Natural killer cell (primary cell): ENCODE measurements at regions not wholly inside any gene's neighbourhood (a gene's known extent, or its start where the extent isn't known, plus 50 kb on each side); places are given as distances from the start of the nearest gene placed in this dataset.

Source experiments
- ATAC-seq, 3 donors: fragments of 150-1000 bp in 2 of 3; fragments of 200-7000 bp in 1 of 3; cut with Tn5 transposase; 1 replicate in 1 of 3; 2 replicates in 2 of 3; pipeline ENCODE4 v1.10.0; 2021; ENCODE audit warnings: mild to moderate bottlenecking in 2 of 3, moderate library complexity in 2 of 3
- DNase-seq, 2 donors: peaks; one replicate each; pipeline versions ENCODE4 v3.0.0 to v3.0.0-alpha.2; 2013 to 2021; ENCODE audit warnings: mixed read lengths in 1 of 2
- H3K27ac ChIP-seq: one replicate; pipeline ENCODE4 v1.5.1; 2013; ENCODE audit warnings: mild to moderate bottlenecking, low read length
- H3K27me3 ChIP-seq: one replicate; pipeline ENCODE4 v1.6.1; 2013; ENCODE audit warnings: low read length; ENCODE audit not compliant: control insufficient read depth, insufficient read depth
- H3K36me3 ChIP-seq: one replicate; pipeline ENCODE4 v1.6.1; 2013; ENCODE audit warnings: low read length; ENCODE audit not compliant: control insufficient read depth, insufficient read depth
- H3K4me1 ChIP-seq: one replicate; pipeline ENCODE4 v1.6.1; 2013; ENCODE audit warnings: low read length; ENCODE audit not compliant: control insufficient read depth, insufficient read depth
- H3K4me3 ChIP-seq: one replicate; pipeline ENCODE4 v1.5.1; 2013; ENCODE audit warnings: low read length
- H3K9me3 ChIP-seq: one replicate; pipeline ENCODE4 v1.6.1; 2013; ENCODE audit warnings: low read length; ENCODE audit not compliant: control insufficient read depth, insufficient read depth
- H3K27ac Mint-ChIP-seq, 2 donors: one replicate each; pipeline ENCODE4 v1.8.0; 2022; ENCODE audit warnings: mild to moderate bottlenecking in 2 of 2, mixed read lengths in 2 of 2, moderate library complexity in 1 of 2
- H3K27me3 Mint-ChIP-seq, 2 donors: one replicate each; pipeline ENCODE4 v1.8.0; 2022; ENCODE audit warnings: low read depth in 2 of 2, mixed read lengths in 2 of 2
- H3K36me3 Mint-ChIP-seq: one replicate; pipeline ENCODE4 v1.8.0; 2022; ENCODE audit warnings: mixed read lengths
- H3K4me1 Mint-ChIP-seq, 2 donors: one replicate each; pipeline ENCODE4 v1.8.0; 2022; ENCODE audit warnings: mixed read lengths in 2 of 2
- H3K4me3 Mint-ChIP-seq: one replicate; pipeline ENCODE4 v1.8.0; 2022; ENCODE audit warnings: mild to moderate bottlenecking, moderate library complexity, mixed read lengths
- H3K9me3 Mint-ChIP-seq, 2 donors: one replicate each; pipeline ENCODE4 v1.8.0; 2022; ENCODE audit warnings: mixed read lengths in 2 of 2
- CTCF ChIP-seq: fragments of 200-600 bp; IDR thresholded peaks from one replicate; pipeline ENCODE4 v1.8.0; 2022; ENCODE audit warnings: antibody characterized with exemption
- WGBS: methylation state at CpG from one replicate; pipeline ENCODE4 v1.1.7; 2013; ENCODE audit warnings: missing lambda C conversion rate; ENCODE audit not compliant: insufficient coverage; 5-methylcytosine and 5-hydroxymethylcytosine counted together
- intact Hi-C: fragments of 100-400 bp; cut with micrococcal nuclease; formaldehyde crosslinking; loops from one replicate; pipeline ENCODE4 v1.14.2; 2022

GRCh38 chr18:66048406-66048805, 297.6 kb downstream of the CDH7 start:
- no CpG with 5 or more reads among the region's 1 CpG for WGBS
- no peak overlapping the region for H3K4me3 Mint-ChIP-seq

GRCh38 chr18:66046032-66046602, 295.3 kb downstream of the CDH7 start:
- intact Hi-C loops, result no loop called here
- WGBS, result 61% methylated on average over 2 of the region's 2 CpGs
- ATAC-seq, result no peak
- DNase-seq, result no peak
- no peaks in the 10 kb centered on the region for H3K36me3 ChIP-seq
- H3K4me3 ChIP-seq, result no peak overlapping the region
- H3K36me3 Mint-ChIP-seq, result no peaks in the 10 kb centered on the region
- H3K9me3 ChIP-seq, result no peaks in the 10 kb centered on the region
- H3K4me1 Mint-ChIP-seq, result no peaks in the 10 kb centered on the region
- no peaks in the 10 kb centered on the region for H3K4me1 ChIP-seq
- H3K27me3 Mint-ChIP-seq, result no peaks in the 10 kb centered on the region
- no peaks in the 10 kb centered on the region for H3K27me3 ChIP-seq
- no peak overlapping the region for H3K27ac Mint-ChIP-seq
- no peak for TF ChIP-seq CTCF
- H3K4me3 Mint-ChIP-seq, result no peak overlapping the region
- H3K9me3 Mint-ChIP-seq, result peaks cover 10 to 21% of the 10 kb centered on the region in 2 donors
- H3K27ac ChIP-seq, result no peak overlapping the region

More at GRCh38 chr18:66048406-66048805, 297.6 kb downstream of the CDH7 start:
- intact Hi-C loops, result no loop called here
- Mint-ChIP-seq H3K27me3 (no peaks in the 10 kb centered on the region), H3K27ac (no peak overlapping the region), H3K36me3 (no peaks in the 10 kb centered on the region), H3K4me1 (no peaks in the 10 kb centered on the region), H3K9me3 (peaks cover 11 to 12% of the 10 kb centered on the region in 2 donors)
- DNase-seq (no peak), ATAC-seq (no peak)
- Histone ChIP-seq H3K36me3 (no peaks in the 10 kb centered on the region), H3K4me1 (no peaks in the 10 kb centered on the region), H3K9me3 (no peaks in the 10 kb centered on the region), H3K27ac (no peak overlapping the region), H3K27me3 (no peaks in the 10 kb centered on the region), H3K4me3 (no peak overlapping the region)
- no peak for TF ChIP-seq CTCF

GRCh38 chr18:66043009-66043408, 292.2 kb downstream of the CDH7 start:
- no peak overlapping the region for H3K4me3 Mint-ChIP-seq

More at GRCh38 chr18:66043009-66043408, 292.2 kb downstream of the CDH7 start:
- DNase-seq (no peak), ATAC-seq (no peak)
- Histone ChIP-seq H3K4me3 (no peak overlapping the region), H3K9me3 (peaks cover 3% of the 10 kb centered on the region), H3K27ac (no peak overlapping the region), H3K27me3 (no peaks in the 10 kb centered on the region), H3K4me1 (no peaks in the 10 kb centered on the region), H3K36me3 (no peaks in the 10 kb centered on the region)
- Mint-ChIP-seq H3K9me3 (peaks cover 6 to 18% of the 10 kb centered on the region in 2 donors), H3K4me1 (no peaks in the 10 kb centered on the region), H3K27me3 (no peaks in the 10 kb centered on the region), H3K36me3 (no peaks in the 10 kb centered on the region), H3K27ac (no peak overlapping the region)
- intact Hi-C loops, result no loop called here
- TF ChIP-seq CTCF, result no peak
- WGBS, result no CpG with 5 or more reads among the region's 2 CpGs
